ENCODE measurements at regions not wholly inside any gene's neighbourhood (a gene's known extent, or its start where the extent isn't known, plus 50 kb on each side); places are given as distances from the start of the nearest gene placed in this dataset.

GRCh38 chr13:31045286-31046081 lies 113.0 kb downstream of the TEX26 start (continued):
- TF ChIP-seq, protein P1, sequence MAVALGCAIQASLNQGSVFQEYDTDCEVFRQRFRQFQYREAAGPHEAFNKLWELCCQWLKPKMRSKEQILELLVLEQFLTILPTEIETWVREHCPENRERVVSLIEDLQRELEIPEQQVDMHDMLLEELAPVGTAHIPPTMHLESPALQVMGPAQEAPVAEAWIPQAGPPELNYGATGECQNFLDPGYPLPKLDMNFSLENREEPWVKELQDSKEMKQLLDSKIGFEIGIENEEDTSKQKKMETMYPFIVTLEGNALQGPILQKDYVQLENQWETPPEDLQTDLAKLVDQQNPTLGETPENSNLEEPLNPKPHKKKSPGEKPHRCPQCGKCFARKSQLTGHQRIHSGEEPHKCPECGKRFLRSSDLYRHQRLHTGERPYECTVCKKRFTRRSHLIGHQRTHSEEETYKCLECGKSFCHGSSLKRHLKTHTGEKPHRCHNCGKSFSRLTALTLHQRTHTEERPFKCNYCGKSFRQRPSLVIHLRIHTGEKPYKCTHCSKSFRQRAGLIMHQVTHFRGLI (CRISPR knock-in tag; IDR thresholded peaks at IDR 0.05) = no peak
- TF ChIP-seq NFIX (CRISPR knock-in tag; IDR thresholded peaks at IDR 0.05; ENCODE audit: low read depth) (no peak), ZBTB49 (CRISPR knock-in tag; IDR thresholded peaks at IDR 0.05; ENCODE audit: borderline replicate concordance) (no peak), STAT5B (CRISPR knock-in tag; IDR thresholded peaks at IDR 0.05) (no peak), SPI1 (IDR thresholded peaks at IDR 0.05; ENCODE audit: borderline replicate concordance, low read depth, low read length) (0 out of 2 replicates have a peak, but pooled peaks have one; percentile 9), RAD51 (IDR thresholded peaks at IDR 0.05; ENCODE audit: borderline replicate concordance, low read depth) (no peak), E2F1 (CRISPR knock-in tag; IDR thresholded peaks at IDR 0.05) (no peak), JUN (IDR thresholded peaks at IDR 0.05; ENCODE audit: borderline replicate concordance, low read depth, low read length) (0 out of 2 replicates have a peak, but pooled peaks have one; percentile 20), JUN (CRISPR knock-in tag; IDR thresholded peaks at IDR 0.05; ENCODE audit: borderline replicate concordance) (no peak), ZNF445 (CRISPR knock-in tag; IDR thresholded peaks at IDR 0.05; ENCODE audit: low read depth) (no peak)
- TF ChIP-seq, protein P2, sequence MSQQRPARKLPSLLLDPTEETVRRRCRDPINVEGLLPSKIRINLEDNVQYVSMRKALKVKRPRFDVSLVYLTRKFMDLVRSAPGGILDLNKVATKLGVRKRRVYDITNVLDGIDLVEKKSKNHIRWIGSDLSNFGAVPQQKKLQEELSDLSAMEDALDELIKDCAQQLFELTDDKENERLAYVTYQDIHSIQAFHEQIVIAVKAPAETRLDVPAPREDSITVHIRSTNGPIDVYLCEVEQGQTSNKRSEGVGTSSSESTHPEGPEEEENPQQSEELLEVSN (IDR thresholded peaks at IDR 0.05; ENCODE audit: borderline replicate concordance in 1 of 2, extremely low read depth in 1 of 2, insufficient read depth in 1 of 2, insufficient read length in 1 of 2, low read depth in 1 of 2, low read length in 1 of 2, poor library complexity in 1 of 2, severe bottlenecking in 1 of 2) = no peak
- TF ChIP-seq, protein P3, sequence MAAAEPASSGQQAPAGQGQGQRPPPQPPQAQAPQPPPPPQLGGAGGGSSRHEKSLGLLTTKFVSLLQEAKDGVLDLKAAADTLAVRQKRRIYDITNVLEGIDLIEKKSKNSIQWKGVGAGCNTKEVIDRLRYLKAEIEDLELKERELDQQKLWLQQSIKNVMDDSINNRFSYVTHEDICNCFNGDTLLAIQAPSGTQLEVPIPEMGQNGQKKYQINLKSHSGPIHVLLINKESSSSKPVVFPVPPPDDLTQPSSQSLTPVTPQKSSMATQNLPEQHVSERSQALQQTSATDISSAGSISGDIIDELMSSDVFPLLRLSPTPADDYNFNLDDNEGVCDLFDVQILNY (CRISPR knock-in tag; IDR thresholded peaks at IDR 0.05) = no peak
- TF ChIP-seq, protein P4, sequence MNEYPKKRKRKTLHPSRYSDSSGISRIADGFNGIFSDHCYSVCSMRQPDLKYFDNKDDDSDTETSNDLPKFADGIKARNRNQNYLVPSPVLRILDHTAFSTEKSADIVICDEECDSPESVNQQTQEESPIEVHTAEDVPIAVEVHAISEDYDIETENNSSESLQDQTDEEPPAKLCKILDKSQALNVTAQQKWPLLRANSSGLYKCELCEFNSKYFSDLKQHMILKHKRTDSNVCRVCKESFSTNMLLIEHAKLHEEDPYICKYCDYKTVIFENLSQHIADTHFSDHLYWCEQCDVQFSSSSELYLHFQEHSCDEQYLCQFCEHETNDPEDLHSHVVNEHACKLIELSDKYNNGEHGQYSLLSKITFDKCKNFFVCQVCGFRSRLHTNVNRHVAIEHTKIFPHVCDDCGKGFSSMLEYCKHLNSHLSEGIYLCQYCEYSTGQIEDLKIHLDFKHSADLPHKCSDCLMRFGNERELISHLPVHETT (CRISPR knock-in tag; conservative IDR thresholded peaks at IDR 0.05 in 1 of 2, IDR thresholded peaks at IDR 0.05 in 1 of 2) = no peak
- TF ChIP-seq, protein P5, sequence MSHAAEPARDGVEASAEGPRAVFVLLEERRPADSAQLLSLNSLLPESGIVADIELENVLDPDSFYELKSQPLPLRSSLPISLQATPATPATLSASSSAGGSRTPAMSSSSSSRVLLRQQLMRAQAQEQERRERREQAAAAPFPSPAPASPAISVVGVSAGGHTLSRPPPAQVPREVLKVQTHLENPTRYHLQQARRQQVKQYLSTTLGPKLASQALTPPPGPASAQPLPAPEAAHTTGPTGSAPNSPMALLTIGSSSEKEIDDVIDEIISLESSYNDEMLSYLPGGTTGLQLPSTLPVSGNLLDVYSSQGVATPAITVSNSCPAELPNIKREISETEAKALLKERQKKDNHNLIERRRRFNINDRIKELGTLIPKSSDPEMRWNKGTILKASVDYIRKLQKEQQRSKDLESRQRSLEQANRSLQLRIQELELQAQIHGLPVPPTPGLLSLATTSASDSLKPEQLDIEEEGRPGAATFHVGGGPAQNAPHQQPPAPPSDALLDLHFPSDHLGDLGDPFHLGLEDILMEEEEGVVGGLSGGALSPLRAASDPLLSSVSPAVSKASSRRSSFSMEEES (CRISPR knock-in tag; IDR thresholded peaks at IDR 0.05) = no peak

Measured in K562 (cell line).